ENCODE measurements at regions not wholly inside any gene's neighbourhood (a gene's known extent, or its start where the extent isn't known, plus 50 kb on each side); places are given as distances from the start of the nearest gene placed in this dataset.

- Histone ChIP-seq H3K4me3 (ENCODE audit: low read length) (no peak overlapping the region), H3K79me2 (ENCODE audit: low read length) (no peaks in the 10 kb centered on the region), H2AFZ (ENCODE audit: low read length) (no peak overlapping the region), H3K9me3 (replicated peaks; ENCODE audit: insufficient read depth, low read length) (no peaks in the 10 kb centered on the region), H3K36me3 (replicated peaks; ENCODE audit: insufficient read depth, low read length) (no peaks in the 10 kb centered on the region), H3K9me2 (replicated peaks; ENCODE audit: insufficient read depth, low read length) (no peaks in the 10 kb centered on the region), H3K4me2 (ENCODE audit: low read depth, low read length) (no peak overlapping the region), H4K20me1 (ENCODE audit: insufficient read depth, low read length) (no peaks in the 10 kb centered on the region), H3K27me3 (replicated peaks; ENCODE audit: insufficient read depth, low read length) (no peaks in the 10 kb centered on the region), H3K9ac (ENCODE audit: low read length) (no peak overlapping the region), H3K4me1 (ENCODE audit: low read length) (no peaks in the 10 kb centered on the region), H3F3A (ENCODE audit: insufficient read depth, low read length) (no peaks in the 10 kb centered on the region), H3K27ac (ENCODE audit: low read length) (no peak overlapping the region)
- no peak for DNase-seq
- no peak for TF ChIP-seq EZH2 (optimal IDR thresholded peaks at IDR 0.05; ENCODE audit: low read depth, low read length)
- TF ChIP-seq, protein P1, sequence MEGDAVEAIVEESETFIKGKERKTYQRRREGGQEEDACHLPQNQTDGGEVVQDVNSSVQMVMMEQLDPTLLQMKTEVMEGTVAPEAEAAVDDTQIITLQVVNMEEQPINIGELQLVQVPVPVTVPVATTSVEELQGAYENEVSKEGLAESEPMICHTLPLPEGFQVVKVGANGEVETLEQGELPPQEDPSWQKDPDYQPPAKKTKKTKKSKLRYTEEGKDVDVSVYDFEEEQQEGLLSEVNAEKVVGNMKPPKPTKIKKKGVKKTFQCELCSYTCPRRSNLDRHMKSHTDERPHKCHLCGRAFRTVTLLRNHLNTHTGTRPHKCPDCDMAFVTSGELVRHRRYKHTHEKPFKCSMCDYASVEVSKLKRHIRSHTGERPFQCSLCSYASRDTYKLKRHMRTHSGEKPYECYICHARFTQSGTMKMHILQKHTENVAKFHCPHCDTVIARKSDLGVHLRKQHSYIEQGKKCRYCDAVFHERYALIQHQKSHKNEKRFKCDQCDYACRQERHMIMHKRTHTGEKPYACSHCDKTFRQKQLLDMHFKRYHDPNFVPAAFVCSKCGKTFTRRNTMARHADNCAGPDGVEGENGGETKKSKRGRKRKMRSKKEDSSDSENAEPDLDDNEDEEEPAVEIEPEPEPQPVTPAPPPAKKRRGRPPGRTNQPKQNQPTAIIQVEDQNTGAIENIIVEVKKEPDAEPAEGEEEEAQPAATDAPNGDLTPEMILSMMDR (IDR thresholded peaks at IDR 0.05; ENCODE audit: low read length) = no peak
- no peak for TF ChIP-seq EZH2phosphoT487 (IDR thresholded peaks at IDR 0.05; ENCODE audit: low read length)
These were observed 228.8 kb upstream of the COPS8 start for GRCh38 chr2:236856848-236857235.

DNA sequence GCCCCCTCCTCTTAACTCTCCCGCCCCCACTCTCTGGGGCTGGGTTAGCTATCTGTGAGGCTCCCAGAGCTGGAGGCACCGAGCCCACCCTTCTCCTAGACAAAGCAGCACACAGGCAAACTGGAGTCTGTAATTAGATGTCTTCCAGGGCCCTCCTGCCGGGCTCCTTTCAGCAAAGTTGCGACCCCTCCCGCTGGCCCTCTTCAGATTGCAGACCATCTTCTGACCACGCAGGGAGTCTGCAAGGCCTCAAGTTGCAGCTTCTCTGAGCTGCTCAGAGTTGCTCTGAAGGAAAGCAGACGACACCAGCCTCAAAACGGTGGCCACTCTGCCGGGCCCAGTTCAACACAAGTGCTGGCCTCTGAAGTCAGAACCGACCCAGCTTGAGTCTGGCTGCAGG lies 228.4 kb upstream of the COPS8 start:
- no peak overlapping the region for H3K4me2 ChIP-seq (ENCODE audit: low read depth, low read length)
- H2AFZ ChIP-seq (ENCODE audit: low read length) = no peak overlapping the region

GRCh38 chr2:236857781-236858180 lies 227.9 kb upstream of the COPS8 start:
- no peaks in the 10 kb centered on the region for H3K27me3 ChIP-seq (replicated peaks; ENCODE audit: insufficient read depth, low read length)
- H2AFZ ChIP-seq (ENCODE audit: low read length) = no peak overlapping the region
- no peak for DNase-seq
- H3K9me3 ChIP-seq (replicated peaks; ENCODE audit: insufficient read depth, low read length) = no peaks in the 10 kb centered on the region
- H3K4me1 ChIP-seq (ENCODE audit: low read length) = no peaks in the 10 kb centered on the region
- no peaks in the 10 kb centered on the region for H4K20me1 ChIP-seq (ENCODE audit: insufficient read depth, low read length)
- no peak overlapping the region for H3K27ac ChIP-seq (ENCODE audit: low read length)
- no peaks in the 10 kb centered on the region for H3K9me2 ChIP-seq (replicated peaks; ENCODE audit: insufficient read depth, low read length)
- TF ChIP-seq EZH2phosphoT487 (IDR thresholded peaks at IDR 0.05; ENCODE audit: low read length) (no peak), EZH2 (optimal IDR thresholded peaks at IDR 0.05; ENCODE audit: low read depth, low read length) (no peak)
- TF ChIP-seq, protein P1 (IDR thresholded peaks at IDR 0.05; ENCODE audit: low read length) = no peak
- no peaks in the 10 kb centered on the region for H3K79me2 ChIP-seq (ENCODE audit: low read length)
- H3K4me2 ChIP-seq (ENCODE audit: low read depth, low read length) = no peak overlapping the region
- H3K36me3 ChIP-seq (replicated peaks; ENCODE audit: insufficient read depth, low read length) = no peaks in the 10 kb centered on the region
- H3K4me3 ChIP-seq (ENCODE audit: low read length) = no peak overlapping the region
- no peak overlapping the region for H3K9ac ChIP-seq (ENCODE audit: low read length)
- no peaks in the 10 kb centered on the region for H3F3A ChIP-seq (ENCODE audit: insufficient read depth, low read length)

More for the DNA sequence above, 228.4 kb upstream of the COPS8 start:
- Histone ChIP-seq H3K79me2 (ENCODE audit: low read length) (no peaks in the 10 kb centered on the region), H4K20me1 (ENCODE audit: insufficient read depth, low read length) (no peaks in the 10 kb centered on the region), H3F3A (ENCODE audit: insufficient read depth, low read length) (no peaks in the 10 kb centered on the region), H3K27ac (ENCODE audit: low read length) (no peak overlapping the region), H3K9me2 (replicated peaks; ENCODE audit: insufficient read depth, low read length) (no peaks in the 10 kb centered on the region), H3K4me3 (ENCODE audit: low read length) (no peak overlapping the region), H3K36me3 (replicated peaks; ENCODE audit: insufficient read depth, low read length) (no peaks in the 10 kb centered on the region), H3K4me1 (ENCODE audit: low read length) (no peaks in the 10 kb centered on the region), H3K27me3 (replicated peaks; ENCODE audit: insufficient read depth, low read length) (no peaks in the 10 kb centered on the region), H3K9me3 (replicated peaks; ENCODE audit: insufficient read depth, low read length) (no peaks in the 10 kb centered on the region), H3K9ac (ENCODE audit: low read length) (no peak overlapping the region)
- no peak for DNase-seq
- TF ChIP-seq, protein P1 (IDR thresholded peaks at IDR 0.05; ENCODE audit: low read length) = no peak
- TF ChIP-seq EZH2phosphoT487 (IDR thresholded peaks at IDR 0.05; ENCODE audit: low read length) = no peak
- no peak for TF ChIP-seq EZH2 (optimal IDR thresholded peaks at IDR 0.05; ENCODE audit: low read depth, low read length)
